NT2/D1 (cell line): ENCODE measurements at regions not wholly inside any gene's neighbourhood (a gene's known extent, or its start where the extent isn't known, plus 50 kb on each side); places are given as distances from the start of the nearest gene placed in this dataset.

Source experiments
- YY1 ChIP-seq: IDR thresholded peaks from 2 replicates; pipeline ENCODE4 v1.6.1; 2011; ENCODE audit not compliant: insufficient read length, insufficient read depth
- ZNF274 ChIP-seq: IDR thresholded peaks from 2 replicates; pipeline ENCODE4 v1.6.1; 2011; ENCODE audit warnings: mild to moderate bottlenecking, low read depth, low read length

DNA sequence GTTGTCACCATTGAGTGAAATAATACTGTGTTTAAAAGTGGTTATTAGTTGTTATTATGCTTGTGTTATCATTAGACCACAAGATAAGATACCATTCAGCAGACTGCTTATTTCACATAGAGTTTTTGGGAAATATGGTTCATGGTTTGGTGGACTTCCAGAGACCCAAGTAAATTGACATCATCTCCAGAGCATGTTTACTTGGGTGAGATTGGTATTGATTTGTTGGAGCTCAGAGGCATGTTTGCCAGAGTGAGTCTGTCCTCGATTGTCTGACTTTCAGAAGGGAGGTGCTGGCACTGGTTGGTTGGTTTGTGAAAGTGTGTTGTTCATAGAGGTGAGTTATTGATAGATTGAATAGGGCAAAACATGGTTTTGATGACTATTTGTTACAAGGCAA is 291.4 kb downstream of the TGFB2 start:
- TF ChIP-seq YY1 (no peak), ZNF274 (no peak)
